NOMO-1 (cell line): ENCODE measurements at regions not wholly inside any gene's neighbourhood (a gene's known extent, or its start where the extent isn't known, plus 50 kb on each side); places are given as distances from the start of the nearest gene placed in this dataset.

Experiments used
- DNase-seq, 2 experiments: peaks; one replicate each; lab custom pipeline; 2025; ENCODE audit not compliant: unreplicated experiment in 2 of 2; lab: John Stamatoyannopoulos, UW

DNA sequence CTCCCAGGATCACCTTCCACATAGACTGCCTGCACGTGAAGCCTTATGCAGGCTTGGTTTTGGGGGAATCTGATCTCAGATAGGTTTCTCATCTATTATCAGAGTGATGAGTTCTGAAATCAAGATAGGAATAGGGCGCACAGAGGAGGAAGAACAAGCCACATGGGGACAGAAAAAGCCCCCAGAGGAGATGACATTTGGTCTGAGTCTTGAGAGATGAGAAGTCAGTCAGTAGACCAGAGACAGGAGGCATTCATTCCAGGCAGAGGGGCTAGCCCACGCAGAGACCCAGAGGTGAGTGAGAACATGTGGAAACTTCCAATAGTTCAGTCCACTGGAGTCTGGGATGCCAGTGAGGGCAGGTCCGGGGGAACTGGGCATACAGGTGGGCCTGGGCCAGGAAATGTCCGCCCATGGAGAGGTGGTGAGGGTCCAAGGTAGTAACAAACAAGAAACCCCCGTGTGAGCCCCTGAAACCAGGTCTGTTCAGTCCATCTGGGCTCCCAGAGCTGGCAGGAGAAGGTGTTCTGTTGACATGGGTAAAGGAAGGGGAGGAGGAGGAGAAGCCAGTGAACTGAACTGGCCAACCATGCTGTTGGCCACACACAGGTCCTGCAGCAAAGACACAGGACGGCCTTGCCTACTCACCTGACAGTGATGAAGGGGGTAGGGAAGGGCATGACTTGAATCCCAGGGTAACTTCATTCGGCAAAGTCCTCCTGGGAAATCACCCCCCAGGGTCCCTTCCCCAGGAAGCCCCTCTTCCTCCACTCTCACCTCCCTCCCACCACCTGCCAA lies 69.3 kb upstream of the SMNDC1 start:
- DNase-seq, result no peak

- no peak for DNase-seq
Observed at GRCh38 chr10:110375121-110375520, 70.4 kb upstream of the SMNDC1 start.

GRCh38 chr10:110376021-110376766 lies 71.5 kb upstream of the SMNDC1 start:
- no peak for DNase-seq

DNA sequence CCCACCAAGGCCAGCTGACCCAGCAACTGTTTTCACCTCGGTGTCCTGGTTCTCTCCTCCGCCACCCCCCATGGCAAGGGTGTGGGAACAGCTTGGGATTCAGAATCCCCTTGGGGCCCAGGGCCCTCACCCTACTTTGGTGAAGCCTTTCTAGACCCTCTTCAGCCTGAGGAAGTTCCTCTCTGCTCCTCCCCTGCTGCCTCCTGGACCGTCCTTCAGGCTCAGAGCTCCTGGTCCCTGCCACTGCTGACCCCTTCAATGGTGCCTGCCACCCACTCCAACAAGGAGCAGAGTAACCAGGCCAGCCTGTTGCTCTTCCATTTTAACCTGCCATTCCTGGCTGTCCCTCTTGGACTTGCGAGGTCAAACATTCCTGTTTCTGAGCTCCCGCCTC lies 72.0 kb upstream of the SMNDC1 start:
- DNase-seq, result no peak

- no peak for DNase-seq
Observed at GRCh38 chr10:110378006-110378405, 73.3 kb upstream of the SMNDC1 start.

DNA sequence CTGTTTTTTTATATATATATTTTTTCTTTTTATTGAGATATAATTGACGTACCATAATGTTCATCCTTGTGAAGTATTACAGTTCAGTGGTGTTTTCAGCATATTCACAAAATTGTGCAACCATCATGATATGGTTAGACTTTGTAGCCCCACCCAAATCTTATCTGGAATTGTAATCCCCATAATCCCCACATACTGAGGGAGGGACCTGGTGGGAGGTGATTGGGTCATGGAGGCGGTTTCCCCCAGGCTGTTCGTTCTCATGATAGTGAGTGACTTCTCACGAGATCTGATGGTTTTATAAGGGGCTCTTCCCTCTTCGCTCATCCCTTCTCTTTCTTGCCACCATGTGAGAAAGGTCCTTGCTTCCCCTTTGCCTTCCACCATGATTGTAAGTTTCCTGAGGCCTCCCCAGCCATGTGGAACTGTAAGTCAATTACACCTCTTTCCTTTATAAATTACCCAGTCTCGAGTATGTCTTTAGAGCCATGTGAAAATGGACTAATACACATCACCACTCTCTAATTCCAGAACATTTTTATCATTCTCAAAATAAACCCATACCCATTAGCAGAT lies 73.9 kb upstream of the SMNDC1 start:
- DNase-seq, result no peak

- no peak for DNase-seq
Observed at GRCh38 chr10:110379831-110380230, 75.1 kb upstream of the SMNDC1 start.

GRCh38 chr10:110380293-110380692 lies 75.6 kb upstream of the SMNDC1 start:
- no peak for DNase-seq

DNA sequence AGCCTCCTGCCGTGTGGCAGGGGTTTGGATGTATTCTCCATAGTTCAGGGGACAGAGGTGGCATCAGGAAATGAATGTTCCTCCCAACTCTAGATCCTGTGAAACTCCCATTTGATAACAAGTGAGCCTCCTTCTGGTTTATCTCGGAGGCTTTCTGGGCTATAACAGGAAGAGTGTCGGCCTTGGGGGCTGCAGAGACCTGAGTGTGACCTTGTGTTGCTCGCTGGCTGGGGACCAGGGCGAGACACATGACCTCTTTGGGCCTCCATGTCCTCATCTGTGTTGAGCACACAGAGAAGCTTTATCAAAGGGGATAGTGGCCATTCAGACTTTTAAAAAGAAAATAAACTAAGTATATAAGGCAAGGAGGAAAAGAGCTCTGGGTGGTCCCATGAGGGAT lies 78.0 kb upstream of the SMNDC1 start:
- DNase-seq, result no peak

GRCh38 chr10:110387617-110387982 lies 82.9 kb upstream of the SMNDC1 start:
- DNase-seq, result no peak

DNA sequence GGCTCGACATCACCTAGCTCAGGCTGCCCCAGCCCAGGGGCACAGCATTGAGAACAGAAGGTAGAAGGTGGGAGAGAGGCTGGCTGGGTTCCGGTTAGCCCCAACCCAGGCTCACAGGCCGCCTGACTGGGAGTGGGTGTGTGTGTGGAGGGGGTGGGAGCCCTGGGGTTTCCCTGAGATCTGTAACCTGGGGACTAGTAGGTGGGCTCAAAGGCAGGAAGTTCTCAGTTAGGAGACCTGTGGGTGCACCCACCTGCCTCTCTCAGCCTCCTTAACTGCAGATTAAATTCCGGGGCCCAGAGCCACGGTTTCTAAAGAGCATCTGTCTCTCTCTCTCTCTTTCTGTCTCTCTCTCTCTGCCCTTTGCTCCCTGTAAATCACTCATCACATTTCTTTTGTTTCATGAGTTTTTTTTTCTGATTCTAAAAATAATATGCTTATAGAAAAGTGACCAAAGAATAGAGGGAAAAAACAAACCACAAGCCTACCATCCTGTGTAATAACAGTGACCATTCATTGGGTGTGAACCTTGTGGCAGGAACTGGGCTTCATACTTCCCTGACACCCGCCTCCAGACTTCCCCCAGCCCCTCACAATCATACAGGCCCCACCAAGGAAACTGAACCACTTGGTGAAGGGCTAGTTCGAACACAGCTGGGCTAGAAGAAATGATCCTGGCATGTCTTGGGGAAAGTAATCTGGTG lies 83.4 kb upstream of the SMNDC1 start:
- no peak for DNase-seq

- DNase-seq, result no peak
Observed at GRCh38 chr10:110388687-110389052, 84.0 kb upstream of the SMNDC1 start.

GRCh38 chr10:110389255-110389654 lies 84.5 kb upstream of the SMNDC1 start:
- no peak for DNase-seq

DNA sequence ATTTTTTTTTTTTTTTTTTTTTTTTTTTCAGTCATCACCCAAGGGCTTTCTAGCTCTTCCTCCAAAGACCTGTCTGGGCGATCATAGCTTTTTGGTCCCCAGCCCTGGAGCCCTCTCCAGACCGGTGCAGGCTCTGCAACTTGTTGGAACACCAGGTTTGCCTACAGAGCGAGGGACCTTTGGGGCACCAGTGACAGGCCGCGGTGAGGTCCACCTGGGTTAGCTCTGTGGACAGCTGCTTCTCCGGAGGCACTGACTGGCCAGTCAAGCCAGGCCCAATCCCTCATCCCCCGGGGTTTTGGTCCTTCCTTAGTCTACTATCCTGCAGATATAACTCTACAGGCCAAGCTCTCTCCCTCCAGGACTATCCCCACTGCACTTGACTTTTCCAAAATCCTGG lies 86.8 kb upstream of the SMNDC1 start:
- DNase-seq, result no peak

DNA sequence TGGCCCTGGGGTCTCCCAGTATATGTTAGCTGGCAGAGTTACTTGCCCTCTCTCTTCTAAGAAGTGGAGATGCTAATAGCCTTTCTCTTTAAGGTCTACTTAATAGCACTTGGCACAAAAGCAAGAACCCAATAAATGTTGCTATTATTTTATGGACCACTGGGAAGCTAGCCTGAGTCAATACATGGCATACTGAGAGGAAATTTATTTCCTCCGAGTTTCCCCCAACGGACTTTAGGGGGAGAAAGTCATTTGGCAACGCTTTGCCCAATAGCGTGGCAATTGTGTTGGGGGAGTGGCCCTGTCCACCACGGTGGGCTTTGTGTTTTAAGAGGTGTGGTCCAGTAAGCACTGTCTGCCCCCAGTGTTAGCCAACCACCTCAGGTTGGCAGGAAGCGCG lies 87.4 kb upstream of the SMNDC1 start:
- no peak for DNase-seq

GRCh38 chr10:110392868-110393740 lies 88.4 kb upstream of the SMNDC1 start:
- no peak for DNase-seq

- no peak for DNase-seq
Observed at GRCh38 chr10:110393866-110394265, 89.1 kb upstream of the SMNDC1 start.

- no peak for DNase-seq
Observed at GRCh38 chr10:110394296-110394695, 89.6 kb upstream of the SMNDC1 start.

- no peak for DNase-seq
Observed at GRCh38 chr10:110394898-110395297, 90.2 kb upstream of the SMNDC1 start.
